Spleen (tissue), 7 donors: ENCODE measurements at regions not wholly inside any gene's neighbourhood (a gene's known extent, or its start where the extent isn't known, plus 50 kb on each side); places are given as distances from the start of the nearest gene placed in this dataset.

Experiments used
- POLR2A ChIP-seq, 3 donors: fragments of 450-650 bp; IDR thresholded peaks; one replicate each; pipeline ENCODE4 v1.5.1; 2017; ENCODE audit warnings: antibody characterized with exemption in 3 of 3, mild to moderate bottlenecking in 1 of 3
- POLR2AphosphoS5 ChIP-seq, 3 donors: sonication (generic); formaldehyde crosslinking; IDR thresholded peaks; one replicate each; pipeline ENCODE4 v1.5.1; 2017; ENCODE audit warnings: antibody characterized with exemption in 3 of 3
- TF ChIP-seq, protein P1 (sequence below), 11 experiments: fragments of 200-600 bp in 7 of 11; fragments of 450-650 bp in 4 of 11; sonication (generic) in 4 of 11; IDR thresholded peaks in 8 of 11; conservative IDR thresholded peaks in 3 of 11; 1 replicate in 7 of 11; 2 replicates in 4 of 11; pipeline versions ENCODE4 v1.4.0 to v1.8.0; 2016 to 2021; ENCODE audit warnings: antibody characterized with exemption in 11 of 11, inconsistent platforms in 4 of 11, mild to moderate bottlenecking in 1 of 11
- donor health status: DM: no; HTN: no; CAD: no; lungs with moderate emphysema.
- donor health status: DM: no; HTN: no; CAD: no.
- donor health status: DM: no; HTN: no; CAD: no.

- TF ChIP-seq, protein P1, sequence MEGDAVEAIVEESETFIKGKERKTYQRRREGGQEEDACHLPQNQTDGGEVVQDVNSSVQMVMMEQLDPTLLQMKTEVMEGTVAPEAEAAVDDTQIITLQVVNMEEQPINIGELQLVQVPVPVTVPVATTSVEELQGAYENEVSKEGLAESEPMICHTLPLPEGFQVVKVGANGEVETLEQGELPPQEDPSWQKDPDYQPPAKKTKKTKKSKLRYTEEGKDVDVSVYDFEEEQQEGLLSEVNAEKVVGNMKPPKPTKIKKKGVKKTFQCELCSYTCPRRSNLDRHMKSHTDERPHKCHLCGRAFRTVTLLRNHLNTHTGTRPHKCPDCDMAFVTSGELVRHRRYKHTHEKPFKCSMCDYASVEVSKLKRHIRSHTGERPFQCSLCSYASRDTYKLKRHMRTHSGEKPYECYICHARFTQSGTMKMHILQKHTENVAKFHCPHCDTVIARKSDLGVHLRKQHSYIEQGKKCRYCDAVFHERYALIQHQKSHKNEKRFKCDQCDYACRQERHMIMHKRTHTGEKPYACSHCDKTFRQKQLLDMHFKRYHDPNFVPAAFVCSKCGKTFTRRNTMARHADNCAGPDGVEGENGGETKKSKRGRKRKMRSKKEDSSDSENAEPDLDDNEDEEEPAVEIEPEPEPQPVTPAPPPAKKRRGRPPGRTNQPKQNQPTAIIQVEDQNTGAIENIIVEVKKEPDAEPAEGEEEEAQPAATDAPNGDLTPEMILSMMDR (IDR thresholded peaks at IDR 0.05 in 8 of 11, conservative IDR thresholded peaks at IDR 0.05 in 3 of 11) = no peak
- no peak for TF ChIP-seq POLR2A (IDR thresholded peaks at IDR 0.05)
- no peak for TF ChIP-seq POLR2AphosphoS5 (IDR thresholded peaks at IDR 0.05)
Measured at GRCh38 chr6:50271266-50271665, 221.5 kb upstream of the DEFB112 start.
